ENCODE measurements at regions not wholly inside any gene's neighbourhood (a gene's known extent, or its start where the extent isn't known, plus 50 kb on each side); places are given as distances from the start of the nearest gene placed in this dataset.
"Not testable (repeated sequence)": the region's sequence is repeated elsewhere in the genome, so short reads cannot be mapped to it uniquely, and the experiment has no call there.

DNA sequence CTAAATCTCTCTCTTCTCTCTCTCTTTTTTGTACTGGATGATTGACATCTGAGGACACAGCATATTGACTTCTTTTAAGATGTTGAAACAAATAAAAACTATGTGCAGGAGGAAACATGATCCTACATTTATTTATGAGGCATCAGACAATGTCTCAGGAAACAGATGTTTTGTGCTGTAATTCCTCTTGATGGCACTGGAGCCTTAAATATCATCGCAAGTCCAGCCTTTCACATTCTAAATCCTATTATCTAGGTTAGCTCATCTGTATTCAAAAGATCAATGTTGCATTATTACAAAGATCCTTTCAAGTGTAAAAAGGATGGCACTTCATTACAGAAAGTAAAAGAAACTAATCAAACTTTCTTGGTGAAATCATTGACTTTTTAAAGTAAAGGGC, 63.9 kb downstream of the MAT2B start:
- DNase-seq (ENCODE audit: low spot score): no peak

DNA sequence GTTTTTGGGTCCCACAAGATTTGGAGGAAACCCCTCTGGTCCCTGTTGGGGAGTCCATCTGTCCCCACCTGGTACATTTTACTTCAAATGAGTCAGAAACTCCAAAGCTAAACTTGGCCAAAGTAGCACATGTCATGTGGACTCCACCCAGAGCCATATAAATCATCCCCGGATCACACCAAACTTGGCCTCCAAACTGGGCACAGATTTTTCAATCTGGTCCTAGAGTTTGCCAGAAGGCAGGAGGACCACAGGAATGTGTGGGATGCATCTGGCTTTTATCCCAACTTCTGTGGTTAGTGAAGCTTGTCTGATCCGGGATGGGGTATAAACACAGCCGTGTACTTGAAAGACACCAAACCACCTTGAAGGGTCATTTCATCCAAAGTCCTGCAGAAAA, 66.3 kb downstream of the MAT2B start:
- peak; percentile 47 for DNase-seq (ENCODE audit: low spot score)

- DNase-seq (ENCODE audit: low spot score): no peak
Observed at GRCh38 chr5:163574472-163575440, 69.3 kb downstream of the MAT2B start.

DNA sequence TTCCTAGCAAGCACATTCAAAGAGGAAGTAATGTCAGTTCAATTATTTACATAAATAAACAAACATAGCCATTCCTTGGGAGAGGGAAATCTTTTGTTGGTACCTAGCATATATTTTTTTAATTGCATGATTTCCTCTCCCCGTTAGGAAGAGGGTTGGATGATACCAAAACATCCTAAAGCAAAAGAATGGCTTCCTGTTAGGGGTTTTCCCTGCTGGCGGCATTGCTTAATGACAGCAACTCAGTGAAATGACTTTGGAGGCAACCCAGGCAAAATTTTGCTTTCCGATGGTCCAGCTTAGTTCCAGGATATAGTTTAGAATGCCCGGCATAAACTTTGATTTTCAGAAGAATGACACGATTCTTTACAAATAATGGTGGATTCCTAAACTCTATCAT, 73.2 kb downstream of the MAT2B start:
- no peak for DNase-seq (ENCODE audit: low spot score)

DNA sequence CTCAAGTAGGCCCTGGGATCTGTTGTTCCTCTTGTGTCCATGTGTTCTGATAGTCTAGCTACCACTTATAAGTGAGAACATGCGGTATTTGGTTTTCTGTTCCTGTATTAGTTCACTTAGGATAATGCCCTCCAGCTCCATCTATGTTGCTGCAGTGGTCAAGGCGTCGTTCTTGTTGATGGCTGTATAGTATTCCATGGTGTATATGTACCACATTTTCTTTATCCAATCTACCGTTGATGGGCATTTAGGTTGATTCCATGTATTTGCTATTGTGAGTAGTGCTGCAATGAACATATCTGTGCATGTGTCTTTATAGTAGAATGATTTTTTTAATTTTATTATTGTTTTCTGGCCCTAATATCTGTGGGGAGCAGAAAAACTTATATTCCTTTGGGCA, 74.3 kb downstream of the MAT2B start:
- DNase-seq (ENCODE audit: low spot score): no peak

DNA sequence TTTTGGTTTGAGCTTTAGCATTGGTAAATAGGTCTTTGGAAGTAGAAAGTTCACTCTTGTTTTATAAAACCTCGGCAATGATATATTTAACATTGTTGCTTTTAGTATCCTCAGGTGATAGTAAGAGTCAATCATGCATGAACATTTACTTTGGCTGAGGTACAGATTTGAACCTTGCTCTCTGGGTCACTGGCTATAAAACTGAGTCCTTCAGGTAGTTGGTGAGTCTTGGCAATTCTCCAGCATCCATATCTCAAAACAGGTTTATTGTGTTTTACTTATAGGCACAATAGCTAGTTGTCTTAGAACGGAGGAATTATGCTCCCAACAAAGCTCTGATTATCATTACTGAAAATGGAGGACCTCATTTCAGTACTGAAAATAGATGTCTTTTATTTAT, 75.1 kb downstream of the MAT2B start:
- DNase-seq (ENCODE audit: low spot score): no peak

DNA sequence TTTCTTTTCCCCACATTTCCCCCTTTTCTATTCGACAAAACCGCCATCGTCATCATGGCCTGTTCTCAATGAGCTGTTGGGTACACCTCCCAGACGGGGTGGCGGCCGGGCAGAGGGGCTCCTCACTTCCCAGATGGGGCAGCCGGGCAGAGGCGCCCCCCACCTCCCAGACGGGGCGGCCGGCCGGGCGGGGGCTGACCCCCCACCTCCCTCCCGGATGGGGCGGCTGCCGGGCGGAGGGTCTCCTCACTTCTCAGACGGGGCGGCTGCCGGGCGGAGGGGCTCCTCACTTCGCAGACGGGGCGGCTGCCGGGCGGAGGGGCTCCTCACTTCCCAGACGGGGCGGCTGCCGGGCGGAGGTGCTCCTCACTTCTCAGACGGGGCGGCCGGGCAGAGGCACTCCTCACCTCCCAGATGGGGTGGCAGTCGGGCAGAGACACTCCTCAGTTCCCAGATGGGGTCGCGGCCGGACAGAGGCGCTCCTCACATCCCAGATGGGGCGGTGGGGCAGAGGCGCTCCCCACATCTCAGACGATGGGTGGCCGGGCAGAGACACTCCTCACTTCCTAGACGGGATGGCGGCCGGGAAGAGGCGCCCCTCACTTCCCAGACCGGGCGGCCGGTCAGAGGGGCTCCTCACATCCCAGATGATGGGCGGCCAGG, 78.2 kb downstream of the MAT2B start:
- not testable (repeated sequence) for DNase-seq (ENCODE audit: low spot score)

GRCh38 chr5:163585206-163585605, 79.8 kb downstream of the MAT2B start:
- peak; percentile 37 for DNase-seq (ENCODE audit: low spot score)

GRCh38 chr5:163586531-163586956, 81.1 kb downstream of the MAT2B start:
- no peak for DNase-seq (ENCODE audit: low spot score)

DNA sequence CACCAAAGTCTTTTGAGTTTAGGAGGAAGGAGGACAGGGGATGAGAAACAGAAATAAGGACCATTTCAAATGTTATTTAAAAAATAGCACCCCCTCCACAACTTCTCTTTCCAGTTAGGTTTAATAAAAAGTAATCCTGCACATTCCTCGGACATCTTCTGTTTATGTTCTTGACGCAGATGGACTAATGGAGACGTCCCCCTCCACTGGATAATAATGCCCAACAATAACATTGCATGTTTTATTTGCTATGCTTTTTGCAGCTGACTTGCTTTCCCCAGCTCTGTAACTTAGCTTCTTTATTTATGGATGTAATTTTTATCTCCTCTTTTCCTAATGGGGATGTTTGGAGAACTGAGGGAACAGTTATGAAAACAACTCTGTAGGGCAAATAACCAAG, 89.5 kb downstream of the MAT2B start:
- no peak for DNase-seq (ENCODE audit: low spot score)

- DNase-seq (ENCODE audit: low spot score): no peak
Observed at GRCh38 chr5:163595932-163596607, 90.7 kb downstream of the MAT2B start.

- no peak for DNase-seq (ENCODE audit: low spot score)
Observed at GRCh38 chr5:163596608-163597315, 91.3 kb downstream of the MAT2B start.

GRCh38 chr5:163604013-163604412, 98.6 kb downstream of the MAT2B start:
- no peak for DNase-seq (ENCODE audit: low spot score)

DNA sequence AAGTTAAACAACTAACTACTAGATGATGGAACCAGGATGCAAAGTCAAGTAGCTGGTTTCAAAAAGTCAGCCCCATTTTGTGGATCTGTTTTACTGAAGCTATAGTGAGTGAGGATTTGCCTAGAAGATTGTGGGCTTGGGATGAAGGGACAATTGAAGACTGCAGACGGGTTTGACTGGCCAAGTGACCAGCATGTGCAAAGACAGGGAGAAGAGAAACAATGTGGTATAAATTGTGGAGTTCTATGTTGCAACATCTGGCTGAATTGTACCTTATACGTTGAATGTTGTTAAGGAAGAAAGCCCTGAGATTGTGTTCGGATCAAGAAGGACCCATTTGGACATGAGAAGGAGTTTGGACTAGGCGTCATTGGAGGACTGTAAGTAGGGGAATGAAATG, 101.8 kb downstream of the MAT2B start:
- no peak for DNase-seq (ENCODE audit: low spot score)

DNA sequence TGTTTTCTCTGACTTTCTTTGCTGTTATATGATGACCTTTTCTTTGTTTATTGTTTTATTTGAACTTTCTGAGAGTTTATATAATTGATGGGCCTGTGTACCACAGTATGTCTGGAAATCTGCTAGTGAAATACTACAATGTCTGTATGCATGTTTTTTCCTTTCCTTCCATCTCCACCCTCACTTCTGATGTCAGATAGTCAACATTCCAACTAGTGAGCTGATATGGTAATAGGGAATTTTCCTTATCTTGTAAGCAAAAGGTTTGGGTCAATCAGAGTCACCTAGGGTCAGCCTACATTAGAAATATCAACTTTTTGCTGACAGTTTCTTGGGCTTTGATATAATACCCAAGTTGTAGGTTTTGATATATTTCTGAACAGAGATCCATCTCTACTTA, 103.2 kb downstream of the MAT2B start:
- DNase-seq (ENCODE audit: low spot score): no peak

DNA sequence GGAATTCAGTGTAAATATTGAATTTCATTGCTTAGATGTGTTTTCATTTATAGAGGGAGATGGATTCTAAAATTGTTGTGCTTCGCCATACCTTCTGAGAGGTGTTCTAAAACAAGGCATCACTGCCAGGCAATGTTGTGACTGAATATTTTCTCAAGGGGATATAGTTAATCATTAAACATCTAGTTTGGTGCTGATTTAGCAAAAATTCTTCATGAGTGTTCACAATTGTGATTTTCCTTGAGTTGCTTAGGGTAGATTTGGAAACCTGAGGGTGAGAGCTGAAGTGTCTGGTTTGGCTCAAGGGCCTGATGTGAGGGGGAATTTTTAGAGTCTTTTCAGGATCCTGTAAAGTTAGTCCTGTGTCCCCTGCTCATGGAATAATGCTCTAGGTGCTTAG, 104.5 kb downstream of the MAT2B start:
- no peak for DNase-seq (ENCODE audit: low spot score)

GRCh38 chr5:163612358-163613149, 107.1 kb downstream of the MAT2B start:
- no peak for DNase-seq (ENCODE audit: low spot score)

- no peak for DNase-seq (ENCODE audit: low spot score)
Observed at GRCh38 chr5:163613150-163613442, 107.7 kb downstream of the MAT2B start.

GRCh38 chr5:163614787-163615186, 109.4 kb downstream of the MAT2B start:
- DNase-seq (ENCODE audit: low spot score): no peak

GRCh38 chr5:163619273-163619934, 114.0 kb downstream of the MAT2B start:
- no peak for DNase-seq (ENCODE audit: low spot score)

DNA sequence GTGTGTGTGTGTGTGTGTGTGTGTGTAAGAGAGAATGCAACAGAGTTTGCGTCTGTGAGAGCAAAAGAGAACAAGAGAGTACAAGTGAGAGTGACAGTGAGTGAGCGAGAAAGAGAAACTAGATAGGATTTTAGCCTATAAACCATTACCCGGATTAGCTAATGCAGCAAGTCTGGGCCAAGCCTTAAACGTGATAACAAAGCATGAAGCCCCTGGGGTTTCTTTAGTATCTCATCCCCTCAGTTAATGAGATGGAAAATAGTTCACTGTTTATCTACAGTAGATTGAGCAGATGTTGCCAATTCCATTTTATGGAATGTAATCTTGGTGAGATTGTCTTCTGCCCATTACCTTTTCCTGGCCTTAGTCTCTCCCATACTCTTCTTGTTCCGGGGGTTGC, 114.5 kb downstream of the MAT2B start:
- no peak for DNase-seq (ENCODE audit: low spot score)

Measured in hepatic stellate cell (primary cell).